HUES64 (cell line): ENCODE measurements at regions not wholly inside any gene's neighbourhood (a gene's known extent, or its start where the extent isn't known, plus 50 kb on each side); places are given as distances from the start of the nearest gene placed in this dataset.

Experiments
- H3K27ac ChIP-seq: 2 replicates; pipeline ENCODE4 v1.7.0; 2013; ENCODE audit warnings: low read depth, low read length, inconsistent platforms
- H3K27me3 ChIP-seq: 2 replicates; pipeline ENCODE4 v1.6.1; 2013; ENCODE audit warnings: mild to moderate bottlenecking, low read length; ENCODE audit not compliant: insufficient read depth
- H3K36me3 ChIP-seq: 2 replicates; pipeline ENCODE4 v1.6.1; 2013; ENCODE audit warnings: mild to moderate bottlenecking, low read length; ENCODE audit not compliant: insufficient read depth
- H3K4me1 ChIP-seq: 2 replicates; pipeline ENCODE4 v1.6.1; 2013; ENCODE audit warnings: mild to moderate bottlenecking, low read length, moderate library complexity; ENCODE audit not compliant: insufficient read depth
- H3K4me3 ChIP-seq: 2 replicates; pipeline ENCODE4 v1.5.1; 2013; ENCODE audit warnings: mild to moderate bottlenecking, low read length, moderate library complexity
- H3K9ac ChIP-seq: 2 replicates; pipeline ENCODE4 v1.6.1; 2013; ENCODE audit warnings: mild to moderate bottlenecking, low read depth, low read length
- H3K9me3 ChIP-seq: 2 replicates; pipeline ENCODE4 v1.6.1; 2013; ENCODE audit warnings: low read depth, low read length; ENCODE audit not compliant: insufficient read depth
- WGBS: fragments of 150-250, 120-280 bp; methylation state at CpG from one replicate; pipeline ENCODE4 v1.1.7; 2013; ENCODE audit warnings: missing lambda C conversion rate; 5-methylcytosine and 5-hydroxymethylcytosine counted together

- WGBS, result 95% methylated on average over 2 of the region's 3 CpGs
- Histone ChIP-seq H3K27ac (no peak overlapping the region), H3K36me3 (no peaks in the 10 kb centered on the region), H3K9me3 (no peaks in the 10 kb centered on the region), H3K27me3 (no peaks in the 10 kb centered on the region), H3K9ac (no peak overlapping the region), H3K4me3 (no peak overlapping the region), H3K4me1 (no peaks in the 10 kb centered on the region; the same call in 1 of the 2 replicates)
Observed at GRCh38 chr4:166309286-166309685, 436.2 kb downstream of the TLL1 start.

GRCh38 chr4:166311169-166311568, 438.1 kb downstream of the TLL1 start:
- Histone ChIP-seq H3K9ac (no peak overlapping the region), H3K4me1 (no peaks in the 10 kb centered on the region; the same call in 1 of the 2 replicates), H3K4me3 (no peak overlapping the region), H3K27me3 (no peaks in the 10 kb centered on the region), H3K9me3 (no peaks in the 10 kb centered on the region), H3K27ac (no peak overlapping the region), H3K36me3 (no peaks in the 10 kb centered on the region)
- WGBS, result 91% methylated on average over 2 of the region's 2 CpGs

GRCh38 chr4:166312166-166312565, 439.1 kb downstream of the TLL1 start:
- no peaks in the 10 kb centered on the region for H3K9me3 ChIP-seq
- no peaks in the 10 kb centered on the region for H3K36me3 ChIP-seq
- H3K27me3 ChIP-seq, result no peaks in the 10 kb centered on the region
- no peaks in the 10 kb centered on the region; the same call in 1 of the 2 replicates for H3K4me1 ChIP-seq
- no peak overlapping the region for H3K27ac ChIP-seq
- no peak overlapping the region for H3K4me3 ChIP-seq
- H3K9ac ChIP-seq, result no peak overlapping the region

GRCh38 chr4:166314902-166315301, 441.9 kb downstream of the TLL1 start:
- WGBS, result no CpG with 5 or more reads among the region's 1 CpG
- Histone ChIP-seq H3K4me3 (no peak overlapping the region), H3K9me3 (no peaks in the 10 kb centered on the region), H3K4me1 (no peaks in the 10 kb centered on the region; the same call in 1 of the 2 replicates), H3K27me3 (no peaks in the 10 kb centered on the region), H3K9ac (no peak overlapping the region), H3K36me3 (no peaks in the 10 kb centered on the region), H3K27ac (no peak overlapping the region)

GRCh38 chr4:166315721-166316467, 442.9 kb downstream of the TLL1 start:
- no peaks in the 10 kb centered on the region for H3K27me3 ChIP-seq
- H3K9me3 ChIP-seq, result no peaks in the 10 kb centered on the region
- no peak overlapping the region for H3K9ac ChIP-seq
- no peak overlapping the region for H3K27ac ChIP-seq
- no peak overlapping the region for H3K4me3 ChIP-seq
- 91% methylated on average over 11 of the region's 11 CpGs for WGBS
- H3K4me1 ChIP-seq, result no peaks in the 10 kb centered on the region; the same call in 1 of the 2 replicates
- H3K36me3 ChIP-seq, result no peaks in the 10 kb centered on the region

- Histone ChIP-seq H3K4me3 (no peak overlapping the region), H3K4me1 (no peaks in the 10 kb centered on the region), H3K27ac (no peak overlapping the region), H3K27me3 (no peaks in the 10 kb centered on the region), H3K9me3 (no peaks in the 10 kb centered on the region), H3K9ac (no peak overlapping the region), H3K36me3 (no peaks in the 10 kb centered on the region)
- WGBS, result 91% methylated on average over 4 of the region's 4 CpGs
Observed at GRCh38 chr4:166318810-166319525, 445.9 kb downstream of the TLL1 start.

- no peak overlapping the region for H3K4me3 ChIP-seq
- no peaks in the 10 kb centered on the region for H3K36me3 ChIP-seq
- 100% methylated on average over 1 of the region's 2 CpGs for WGBS
- no peaks in the 10 kb centered on the region for H3K4me1 ChIP-seq
- no peak overlapping the region for H3K9ac ChIP-seq
- H3K27me3 ChIP-seq, result no peaks in the 10 kb centered on the region
- no peaks in the 10 kb centered on the region for H3K9me3 ChIP-seq
- no peak overlapping the region for H3K27ac ChIP-seq
Observed at GRCh38 chr4:166323250-166323649, 450.2 kb downstream of the TLL1 start.

GRCh38 chr4:166324321-166324720, 451.3 kb downstream of the TLL1 start:
- Histone ChIP-seq H3K4me3 (no peak overlapping the region), H3K9me3 (no peaks in the 10 kb centered on the region), H3K9ac (no peak overlapping the region), H3K4me1 (no peaks in the 10 kb centered on the region), H3K27ac (no peak overlapping the region), H3K36me3 (no peaks in the 10 kb centered on the region), H3K27me3 (no peaks in the 10 kb centered on the region)
- WGBS, result 47% methylated on average over 3 of the region's 4 CpGs

GRCh38 chr4:166335256-166335938, 462.4 kb downstream of the TLL1 start:
- H3K4me3 ChIP-seq, result no peak overlapping the region
- no peaks in the 10 kb centered on the region for H3K4me1 ChIP-seq
- H3K27me3 ChIP-seq, result no peaks in the 10 kb centered on the region
- no peaks in the 10 kb centered on the region for H3K36me3 ChIP-seq
- H3K9ac ChIP-seq, result no peak overlapping the region
- WGBS, result 93% methylated on average over 4 of the region's 4 CpGs
- H3K27ac ChIP-seq, result no peak overlapping the region
- no peaks in the 10 kb centered on the region for H3K9me3 ChIP-seq

- Histone ChIP-seq H3K9ac (no peak overlapping the region), H3K4me1 (no peaks in the 10 kb centered on the region), H3K4me3 (no peak overlapping the region), H3K27me3 (no peaks in the 10 kb centered on the region), H3K27ac (no peak overlapping the region), H3K9me3 (no peaks in the 10 kb centered on the region), H3K36me3 (no peaks in the 10 kb centered on the region)
- WGBS, result 100% methylated on average over 1 of the region's 4 CpGs
Observed at GRCh38 chr4:166341992-166342391, 469.0 kb downstream of the TLL1 start.

- Histone ChIP-seq H3K9ac (no peak overlapping the region), H3K9me3 (no peaks in the 10 kb centered on the region), H3K27me3 (no peaks in the 10 kb centered on the region), H3K4me1 (no peaks in the 10 kb centered on the region), H3K4me3 (no peak overlapping the region), H3K27ac (no peak overlapping the region), H3K36me3 (no peaks in the 10 kb centered on the region)
- WGBS, result no CpG with 5 or more reads among the region's 2 CpGs
Observed at GRCh38 chr4:166363198-166363597, 490.2 kb downstream of the TLL1 start.
